Brain microvascular endothelial cell (primary cell): ENCODE measurements at regions not wholly inside any gene's neighbourhood (a gene's known extent, or its start where the extent isn't known, plus 50 kb on each side); places are given as distances from the start of the nearest gene placed in this dataset.

Experiments
- DNase-seq: peaks from one replicate; pipeline ENCODE4 v3.0.0-alpha.2; 2020
- H3K27ac ChIP-seq: fragments of 250-450 bp; sonication (Bioruptor Pico); 2 replicates; pipeline ENCODE4 v1.5.1; 2020; ENCODE audit warnings: mild to moderate bottlenecking, moderate library complexity
- H3K27me3 ChIP-seq: fragments of 250-450 bp; sonication (Bioruptor Pico); replicated peaks from 2 replicates; pipeline ENCODE4 v1.5.1; 2020; ENCODE audit warnings: mild to moderate bottlenecking
- H3K36me3 ChIP-seq: fragments of 250-450 bp; sonication (Bioruptor Pico); replicated peaks from 2 replicates; pipeline ENCODE4 v1.5.1; 2020; ENCODE audit warnings: mild to moderate bottlenecking
- H3K4me3 ChIP-seq: 2 replicates; pipeline ENCODE4 v1.5.1; 2011; ENCODE audit warnings: low read depth, mild to moderate bottlenecking, control low read depth, low read length, moderate library complexity
- CTCF ChIP-seq: IDR thresholded peaks from 2 replicates; pipeline ENCODE4 v1.5.1; 2011; ENCODE audit warnings: low read depth, mild to moderate bottlenecking, moderate library complexity, low read length, control low read depth, inconsistent platforms; ENCODE audit errors: missing control alignments
- in situ Hi-C: cut with HindIII; loops from 2 replicates; pipeline ENCODE4 v1.10.0; 2017; ENCODE audit warnings: low sequenced_read_pairs, low pct_ligation_motif_present

DNA sequence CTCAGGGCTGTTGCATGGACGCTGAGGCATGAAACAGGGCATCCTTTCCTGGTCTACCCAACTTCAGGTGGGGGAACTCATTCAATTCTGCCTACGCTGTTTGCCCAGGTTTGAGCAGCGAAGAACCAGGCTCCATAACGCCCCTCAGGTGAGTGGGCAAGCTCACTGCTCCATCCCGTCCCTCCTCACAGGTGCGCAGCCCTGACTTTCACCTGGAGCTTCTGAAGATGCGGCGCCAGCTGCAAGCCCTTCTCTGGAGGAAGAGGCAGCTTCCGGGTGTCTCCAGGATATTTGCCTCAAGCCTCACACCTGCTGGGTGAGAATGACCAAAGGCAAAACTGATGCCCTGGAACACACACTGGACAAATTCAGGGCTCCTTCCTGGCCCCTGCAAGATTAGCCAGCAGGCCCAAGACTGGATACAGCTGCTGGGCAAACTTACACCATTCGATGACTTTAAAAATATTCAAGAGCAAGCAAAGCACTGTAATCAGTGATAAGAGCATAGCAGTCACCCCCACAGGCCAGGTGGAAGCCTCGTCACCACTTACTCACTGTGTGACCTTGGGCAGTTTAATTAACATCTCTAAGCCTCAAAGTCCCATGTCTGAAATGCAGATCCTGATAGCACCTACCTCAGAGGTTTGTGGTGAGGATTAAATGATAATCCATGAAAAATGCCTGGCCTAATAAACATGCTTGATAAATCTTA is 97.7 kb downstream of the GYPC start:
- Histone ChIP-seq H3K4me3 (no peak overlapping the region), H3K27me3 (no peaks in the 10 kb centered on the region), H3K36me3 (no peaks in the 10 kb centered on the region), H3K27ac (no peak overlapping the region)
- DNase-seq: no peak
- in situ Hi-C loops: no loop called here
- TF ChIP-seq CTCF: no peak

GRCh38 chr2:126754240-126755004 is 98.5 kb downstream of the GYPC start:
- in situ Hi-C loops: no loop called here
- Histone ChIP-seq H3K27ac (no peak overlapping the region), H3K4me3 (no peak overlapping the region)

DNA sequence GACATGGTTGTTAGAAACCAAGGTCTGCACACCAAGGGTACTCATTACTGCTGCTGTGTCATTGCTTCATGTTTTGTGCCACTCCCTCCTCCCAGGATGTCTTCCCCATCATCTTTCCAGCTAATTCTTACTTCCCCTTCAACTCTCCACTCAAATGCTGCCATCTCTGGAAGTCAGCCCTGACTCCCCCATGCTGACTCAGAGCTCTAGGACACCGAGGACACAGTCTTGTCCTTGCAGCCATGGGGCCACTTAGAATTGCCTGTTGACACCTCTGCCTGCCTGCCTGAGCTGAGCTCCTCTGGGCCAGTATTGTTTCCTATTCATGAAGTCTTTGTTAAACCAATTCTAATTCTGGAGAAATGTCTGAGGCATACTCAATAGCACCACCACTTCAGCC is 100.2 kb downstream of the GYPC start:
- TF ChIP-seq CTCF: no peak
- H3K4me3 ChIP-seq: no peak overlapping the region
- H3K27me3 ChIP-seq: no peaks in the 10 kb centered on the region
- H3K36me3 ChIP-seq: no peaks in the 10 kb centered on the region
- in situ Hi-C loops: no loop called here
- DNase-seq: no peak
- H3K27ac ChIP-seq: no peak overlapping the region

More at GRCh38 chr2:126754240-126755004, 98.5 kb downstream of the GYPC start:
- H3K27me3 ChIP-seq: no peaks in the 10 kb centered on the region
- no peaks in the 10 kb centered on the region for H3K36me3 ChIP-seq
- DNase-seq: no peak
- no peak for TF ChIP-seq CTCF

- no peaks in the 10 kb centered on the region for H3K27me3 ChIP-seq
- no peak for DNase-seq
- in situ Hi-C loops: no loop called here
- no peak for TF ChIP-seq CTCF
- H3K36me3 ChIP-seq: no peaks in the 10 kb centered on the region
- H3K4me3 ChIP-seq: no peak overlapping the region
- no peak overlapping the region for H3K27ac ChIP-seq
Measured at GRCh38 chr2:126761256-126761980, 105.5 kb downstream of the GYPC start.

- Histone ChIP-seq H3K36me3 (no peaks in the 10 kb centered on the region), H3K4me3 (no peak overlapping the region), H3K27ac (no peak overlapping the region), H3K27me3 (no peaks in the 10 kb centered on the region)
- no peak for TF ChIP-seq CTCF
- in situ Hi-C loops: no loop called here
- no peak for DNase-seq
Measured at GRCh38 chr2:126761981-126762878, 106.3 kb downstream of the GYPC start.
